CD4-positive, alpha-beta T cell treated with Interleukin-10 for 1 hour (primary cell): ENCODE measurements at regions not wholly inside any gene's neighbourhood (a gene's known extent, or its start where the extent isn't known, plus 50 kb on each side); places are given as distances from the start of the nearest gene placed in this dataset.
"Not testable (repeated sequence)": the region's sequence is repeated elsewhere in the genome, so short reads cannot be mapped to it uniquely, and the experiment has no call there.

Experiments
- DNase-seq: peaks from one replicate; pipeline ENCODE4 v3.0.0-alpha.2; 2020

GRCh38 chr11:38865922-38866321 lies 2267.9 kb upstream of the RAG2 start:
- DNase-seq: no peak

GRCh38 chr11:38842991-38843390 lies 2245.0 kb upstream of the RAG2 start:
- DNase-seq: no peak

GRCh38 chr11:38839071-38839470 lies 2241.0 kb upstream of the RAG2 start:
- DNase-seq: no peak

- no peak for DNase-seq
Measured at GRCh38 chr11:38835966-38836365, 2237.9 kb upstream of the RAG2 start.

- DNase-seq: no peak
Measured at GRCh38 chr11:38824573-38824972, 2226.5 kb upstream of the RAG2 start.

- DNase-seq: not testable (repeated sequence)
Measured at GRCh38 chr11:38821786-38822185, 2223.8 kb upstream of the RAG2 start.

- DNase-seq: no peak
Measured at GRCh38 chr11:38819981-38820380, 2221.9 kb upstream of the RAG2 start.

- no peak for DNase-seq
Measured at GRCh38 chr11:38818720-38819119, 2220.7 kb upstream of the RAG2 start.

GRCh38 chr11:38814670-38815069 lies 2216.6 kb upstream of the RAG2 start:
- DNase-seq: no peak

- DNase-seq: no peak
Measured at GRCh38 chr11:38809521-38809920, 2211.5 kb upstream of the RAG2 start.

GRCh38 chr11:38796281-38796680 lies 2198.2 kb upstream of the RAG2 start:
- no peak for DNase-seq

- DNase-seq: no peak
Measured at GRCh38 chr11:38795027-38795426, 2197.0 kb upstream of the RAG2 start.

- DNase-seq: peak; percentile 5
Measured at GRCh38 chr11:38791346-38791961, 2193.4 kb upstream of the RAG2 start.

- no peak for DNase-seq
Measured at GRCh38 chr11:38788561-38788960, 2190.5 kb upstream of the RAG2 start.

GRCh38 chr11:38784164-38784563 lies 2186.1 kb upstream of the RAG2 start:
- DNase-seq: no peak

- DNase-seq: no peak
Measured at GRCh38 chr11:38766796-38767195, 2168.8 kb upstream of the RAG2 start.

GRCh38 chr11:38759394-38759793 lies 2161.4 kb upstream of the RAG2 start:
- DNase-seq: no peak

- DNase-seq: no peak
Measured at GRCh38 chr11:38756537-38756936, 2158.5 kb upstream of the RAG2 start.

- no peak for DNase-seq
Measured at GRCh38 chr11:38751421-38751820, 2153.4 kb upstream of the RAG2 start.

GRCh38 chr11:38746516-38746915 lies 2148.5 kb upstream of the RAG2 start:
- DNase-seq: not testable (repeated sequence)

GRCh38 chr11:38723361-38723760 lies 2125.3 kb upstream of the RAG2 start:
- DNase-seq: no peak

- DNase-seq: no peak
Measured at GRCh38 chr11:38721586-38722315, 2123.7 kb upstream of the RAG2 start.

GRCh38 chr11:38718659-38719058 lies 2120.6 kb upstream of the RAG2 start:
- no peak for DNase-seq

GRCh38 chr11:38718049-38718448 lies 2120.0 kb upstream of the RAG2 start:
- DNase-seq: no peak

GRCh38 chr11:38711110-38711509 lies 2113.1 kb upstream of the RAG2 start:
- no peak for DNase-seq
